Activated T-helper 1 cell treated with anti-CD3 and anti-CD28 coated beads, Interleukin-12 subunit alpha, Interleukin-12 subunit beta, Interleukin-2, Interleukin-4 antibody, amounts not matched to agents 30 ng/mL and 10 ng/mL and 1 ng/mL, durations not matched to agents 14 hours and 24 hours and 36 hours (primary cell): ENCODE measurements at regions not wholly inside any gene's neighbourhood (a gene's known extent, or its start where the extent isn't known, plus 50 kb on each side); places are given as distances from the start of the nearest gene placed in this dataset.
"Not testable (repeated sequence)": the region's sequence is repeated elsewhere in the genome, so short reads cannot be mapped to it uniquely, and the experiment has no call there.

Experiments
- DNase-seq: peaks from one replicate; pipeline ENCODE4 v3.0.0; 2021; ENCODE audit warnings: low spot score
- H3K27ac Mint-ChIP-seq: one replicate; pipeline ENCODE4 v1.8.0; 2021; ENCODE audit warnings: mild to moderate bottlenecking, mixed read lengths
- H3K27me3 Mint-ChIP-seq: one replicate; pipeline ENCODE4 v1.8.0; 2022; ENCODE audit warnings: mild to moderate bottlenecking, moderate library complexity, mixed read lengths; ENCODE audit not compliant: insufficient read depth
- H3K36me3 Mint-ChIP-seq: one replicate; pipeline ENCODE4 v1.8.0; 2021; ENCODE audit warnings: low read depth, mixed read lengths
- H3K4me1 Mint-ChIP-seq: one replicate; pipeline ENCODE4 v1.8.0; 2021; ENCODE audit warnings: low read depth, mixed read lengths
- H3K4me3 Mint-ChIP-seq: one replicate; pipeline ENCODE4 v1.8.0; 2021; ENCODE audit warnings: mild to moderate bottlenecking, moderate library complexity, mixed read lengths
- H3K9me3 Mint-ChIP-seq: one replicate; pipeline ENCODE4 v1.8.0; 2021; ENCODE audit warnings: mixed read lengths
- intact Hi-C: fragments of 100-400 bp; cut with micrococcal nuclease; formaldehyde crosslinking; loops from one replicate; pipeline ENCODE4 v1.15.1; 2024

- Mint-ChIP-seq H3K9me3 (no peaks in the 10 kb centered on the region), H3K36me3 (no peaks in the 10 kb centered on the region), H3K4me1 (no peaks in the 10 kb centered on the region), H3K27ac (no peak overlapping the region), H3K27me3 (peaks cover 26% of the 10 kb centered on the region), H3K4me3 (no peak overlapping the region)
- no peak for DNase-seq
- intact Hi-C loops, result loop anchor here (5.0 kb wide), 1 partner anchor 1263 kb away; no protein-coding TSS in a partner anchor
These were observed 221.4 kb upstream of the PITRM1 start for GRCh38 chr10:3393958-3394357.

GRCh38 chr10:3391657-3392056 lies 219.1 kb upstream of the PITRM1 start:
- Mint-ChIP-seq H3K36me3 (no peaks in the 10 kb centered on the region), H3K27me3 (peaks cover 39% of the 10 kb centered on the region), H3K27ac (no peak overlapping the region), H3K4me3 (no peak overlapping the region), H3K4me1 (no peaks in the 10 kb centered on the region), H3K9me3 (no peaks in the 10 kb centered on the region)
- intact Hi-C loops, result loop anchor here (5.0 kb wide), 1 partner anchor 1266 kb away; no protein-coding TSS in a partner anchor
- DNase-seq, result no peak

GRCh38 chr10:3389130-3389529 lies 216.5 kb upstream of the PITRM1 start:
- intact Hi-C loops, result no loop called here
- peaks cover 36% of the 10 kb centered on the region for H3K27me3 Mint-ChIP-seq
- H3K4me3 Mint-ChIP-seq, result no peak overlapping the region
- H3K4me1 Mint-ChIP-seq, result no peaks in the 10 kb centered on the region
- H3K9me3 Mint-ChIP-seq, result peaks cover 15% of the 10 kb centered on the region
- H3K27ac Mint-ChIP-seq, result no peak overlapping the region
- DNase-seq, result no peak
- peaks cover 1% of the 10 kb centered on the region for H3K36me3 Mint-ChIP-seq

- Mint-ChIP-seq H3K4me3 (no peak overlapping the region), H3K27me3 (peaks cover 22% of the 10 kb centered on the region), H3K9me3 (peaks cover 15% of the 10 kb centered on the region), H3K36me3 (peaks cover 1% of the 10 kb centered on the region), H3K27ac (no peak overlapping the region), H3K4me1 (no peaks in the 10 kb centered on the region)
- DNase-seq, result no peak
- intact Hi-C loops, result no loop called here
These were observed 212.9 kb upstream of the PITRM1 start for GRCh38 chr10:3385487-3385886.

- no peak for DNase-seq
- intact Hi-C loops, result no loop called here
- Mint-ChIP-seq H3K27me3 (peaks cover 12% of the 10 kb centered on the region), H3K9me3 (peaks cover 15% of the 10 kb centered on the region), H3K4me3 (no peak overlapping the region), H3K27ac (no peak overlapping the region), H3K36me3 (peaks cover 1% of the 10 kb centered on the region), H3K4me1 (no peaks in the 10 kb centered on the region)
These were observed 209.5 kb upstream of the PITRM1 start for GRCh38 chr10:3382092-3382491.

GRCh38 chr10:3380406-3381050 lies 207.9 kb upstream of the PITRM1 start:
- no peaks in the 10 kb centered on the region for H3K4me1 Mint-ChIP-seq
- H3K36me3 Mint-ChIP-seq, result peaks cover 1% of the 10 kb centered on the region
- H3K27ac Mint-ChIP-seq, result no peak overlapping the region
- H3K27me3 Mint-ChIP-seq, result peaks cover 9% of the 10 kb centered on the region
- H3K4me3 Mint-ChIP-seq, result no peak overlapping the region
- no peak for DNase-seq
- peaks cover 11% of the 10 kb centered on the region for H3K9me3 Mint-ChIP-seq
- intact Hi-C loops, result no loop called here

- Mint-ChIP-seq H3K27me3 (peaks cover 11% of the 10 kb centered on the region), H3K9me3 (no peaks in the 10 kb centered on the region), H3K36me3 (no peaks in the 10 kb centered on the region), H3K27ac (no peak overlapping the region), H3K4me1 (no peaks in the 10 kb centered on the region), H3K4me3 (no peak overlapping the region)
- DNase-seq, result no peak
- intact Hi-C loops, result no loop called here
These were observed 204.0 kb upstream of the PITRM1 start for GRCh38 chr10:3376631-3377030.

- H3K27me3 Mint-ChIP-seq, result peaks cover 8% of the 10 kb centered on the region
- H3K36me3 Mint-ChIP-seq, result no peaks in the 10 kb centered on the region
- H3K9me3 Mint-ChIP-seq, result no peaks in the 10 kb centered on the region
- no peaks in the 10 kb centered on the region for H3K4me1 Mint-ChIP-seq
- no peak for DNase-seq
- no peak overlapping the region for H3K4me3 Mint-ChIP-seq
- H3K27ac Mint-ChIP-seq, result no peak overlapping the region
- intact Hi-C loops, result no loop called here
These were observed 202.9 kb upstream of the PITRM1 start for GRCh38 chr10:3375505-3375904.

- no peaks in the 10 kb centered on the region for H3K4me1 Mint-ChIP-seq
- no peak for DNase-seq
These were observed 202.3 kb upstream of the PITRM1 start for GRCh38 chr10:3374914-3375313.

GRCh38 chr10:3373374-3374027 lies 200.9 kb upstream of the PITRM1 start:
- H3K36me3 Mint-ChIP-seq, H3K27ac Mint-ChIP-seq, DNase-seq, H3K4me3 Mint-ChIP-seq, intact Hi-C loops, H3K27me3 Mint-ChIP-seq, H3K9me3 Mint-ChIP-seq, H3K4me1 Mint-ChIP-seq: not testable (repeated sequence)

More at GRCh38 chr10:3374914-3375313, 202.3 kb upstream of the PITRM1 start:
- intact Hi-C loops, result no loop called here
- Mint-ChIP-seq H3K9me3 (no peaks in the 10 kb centered on the region), H3K4me3 (no peak overlapping the region), H3K36me3 (no peaks in the 10 kb centered on the region), H3K27me3 (peaks cover 8% of the 10 kb centered on the region), H3K27ac (no peak overlapping the region)

- intact Hi-C loops, result no loop called here
- Mint-ChIP-seq H3K4me3 (no peak overlapping the region), H3K36me3 (no peaks in the 10 kb centered on the region), H3K27ac (no peak overlapping the region), H3K4me1 (no peaks in the 10 kb centered on the region), H3K27me3 (peaks cover 8% of the 10 kb centered on the region), H3K9me3 (no peaks in the 10 kb centered on the region)
- no peak for DNase-seq
These were observed 199.7 kb upstream of the PITRM1 start for GRCh38 chr10:3372281-3372680.

- H3K27me3 Mint-ChIP-seq, H3K4me1 Mint-ChIP-seq, H3K27ac Mint-ChIP-seq, H3K4me3 Mint-ChIP-seq, intact Hi-C loops, H3K36me3 Mint-ChIP-seq, H3K9me3 Mint-ChIP-seq, DNase-seq: not testable (repeated sequence)
These were observed 199.0 kb upstream of the PITRM1 start for GRCh38 chr10:3371624-3372023.

- Mint-ChIP-seq H3K36me3 (no peaks in the 10 kb centered on the region), H3K4me1 (no peaks in the 10 kb centered on the region), H3K27me3 (no peaks in the 10 kb centered on the region), H3K4me3 (no peak overlapping the region), H3K27ac (no peak overlapping the region), H3K9me3 (peaks cover 6% of the 10 kb centered on the region)
- no peak for DNase-seq
- intact Hi-C loops, result no loop called here
These were observed 194.3 kb upstream of the PITRM1 start for GRCh38 chr10:3366735-3367405.
